Activated CD4-positive, alpha-beta T cell treated with anti-CD3 and anti-CD28 coated beads, Interleukin-10, Interleukin-2, amounts not matched to agents 100 ng/mL and 50 ng/mL, durations not matched to agents 16 hours and 8 hours (primary cell): ENCODE measurements at regions not wholly inside any gene's neighbourhood (a gene's known extent, or its start where the extent isn't known, plus 50 kb on each side); places are given as distances from the start of the nearest gene placed in this dataset.
"Not testable (repeated sequence)": the region's sequence is repeated elsewhere in the genome, so short reads cannot be mapped to it uniquely, and the experiment has no call there.

ENCODE experiments used
- DNase-seq: peaks from one replicate; pipeline ENCODE4 v3.0.0-alpha.2; 2020

- no peak for DNase-seq
Measured at GRCh38 chr12:47478426-47478825, 227.4 kb downstream of the RPAP3 start.

- DNase-seq: no peak
Measured at GRCh38 chr12:47473091-47473490, 232.7 kb downstream of the RPAP3 start.

- not testable (repeated sequence) for DNase-seq
Measured at GRCh38 chr12:47470349-47470748, 235.5 kb downstream of the RPAP3 start.

- not testable (repeated sequence) for DNase-seq
Measured at GRCh38 chr12:47463918-47464317, 241.9 kb downstream of the RPAP3 start.

- DNase-seq: no peak
Measured at GRCh38 chr12:47458279-47458678, 247.6 kb downstream of the RPAP3 start.

GRCh38 chr12:47449797-47450196, 256.0 kb downstream of the RPAP3 start:
- no peak for DNase-seq

- DNase-seq: no peak
Measured at GRCh38 chr12:47442310-47442709, 263.5 kb downstream of the RPAP3 start.

- no peak for DNase-seq
Measured at GRCh38 chr12:47441490-47441889, 264.3 kb downstream of the RPAP3 start.

GRCh38 chr12:47438175-47438574, 267.7 kb downstream of the RPAP3 start:
- no peak for DNase-seq

GRCh38 chr12:47437570-47437969, 268.3 kb downstream of the RPAP3 start:
- DNase-seq: no peak

GRCh38 chr12:47433876-47434275, 272.0 kb downstream of the RPAP3 start:
- DNase-seq: no peak

- not testable (repeated sequence) for DNase-seq
Measured at GRCh38 chr12:47426678-47427309, 279.0 kb downstream of the RPAP3 start.

- DNase-seq: no peak
Measured at GRCh38 chr12:47422611-47423010, 283.2 kb downstream of the RPAP3 start.

- peak; percentile 59 for DNase-seq
Measured at GRCh38 chr12:47419497-47419896, 286.3 kb downstream of the RPAP3 start.

GRCh38 chr12:47417955-47418354, 287.9 kb downstream of the RPAP3 start:
- DNase-seq: no peak

- DNase-seq: no peak
Measured at GRCh38 chr12:47417121-47417520, 288.7 kb downstream of the RPAP3 start.

GRCh38 chr12:47415054-47415453, 290.8 kb downstream of the RPAP3 start:
- no peak for DNase-seq

GRCh38 chr12:47414511-47414910, 291.3 kb downstream of the RPAP3 start:
- DNase-seq: no peak

- DNase-seq: no peak
Measured at GRCh38 chr12:47413806-47414205, 292.0 kb downstream of the RPAP3 start.

- DNase-seq: no peak
Measured at GRCh38 chr12:47412601-47413236, 293.1 kb downstream of the RPAP3 start.

GRCh38 chr12:47411966-47412365, 293.9 kb downstream of the RPAP3 start:
- DNase-seq: no peak

GRCh38 chr12:47410862-47411261, 295.0 kb downstream of the RPAP3 start:
- DNase-seq: no peak

GRCh38 chr12:47410383-47410782, 295.4 kb downstream of the RPAP3 start:
- DNase-seq: no peak

GRCh38 chr12:47409310-47409987, 296.4 kb downstream of the RPAP3 start:
- DNase-seq: no peak
